ENCODE measurements at regions not wholly inside any gene's neighbourhood (a gene's known extent, or its start where the extent isn't known, plus 50 kb on each side); places are given as distances from the start of the nearest gene placed in this dataset.
A peak's percentile ranks its signal among the peaks of the same experiment; 100 is the strongest.

DNA sequence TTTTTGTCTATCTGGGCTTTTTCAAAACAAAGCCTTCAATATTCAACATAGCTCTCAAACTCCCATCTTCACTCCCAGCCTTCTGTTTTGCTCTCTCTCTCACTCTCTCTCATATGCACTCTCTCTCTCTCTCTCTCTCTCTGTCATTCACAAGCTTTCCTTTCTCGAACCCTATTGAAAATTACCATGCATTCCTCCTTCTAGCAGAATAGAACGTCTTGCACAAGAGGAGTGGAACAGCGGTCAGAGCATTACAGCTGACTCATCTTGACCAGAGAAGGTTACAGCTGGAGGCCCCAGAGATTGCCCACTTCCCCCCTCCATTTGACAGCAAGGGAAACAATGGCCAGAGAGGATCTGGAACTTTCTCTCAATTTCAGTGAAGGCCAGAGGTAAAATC is 51.0 kb upstream of the LIFR start:
- DNase-seq (ENCODE audit: low read depth in 2 of 2): peak; percentile 95 to 96
- no peak overlapping the region for H3K4me3 ChIP-seq (replicated peaks in 1 of 2; ENCODE audit: low read depth in 2 of 2, low read length in 2 of 2)
- no peak for TF ChIP-seq CTCF (IDR thresholded peaks at IDR 0.05; ENCODE audit: low read depth, low read length)

DNA sequence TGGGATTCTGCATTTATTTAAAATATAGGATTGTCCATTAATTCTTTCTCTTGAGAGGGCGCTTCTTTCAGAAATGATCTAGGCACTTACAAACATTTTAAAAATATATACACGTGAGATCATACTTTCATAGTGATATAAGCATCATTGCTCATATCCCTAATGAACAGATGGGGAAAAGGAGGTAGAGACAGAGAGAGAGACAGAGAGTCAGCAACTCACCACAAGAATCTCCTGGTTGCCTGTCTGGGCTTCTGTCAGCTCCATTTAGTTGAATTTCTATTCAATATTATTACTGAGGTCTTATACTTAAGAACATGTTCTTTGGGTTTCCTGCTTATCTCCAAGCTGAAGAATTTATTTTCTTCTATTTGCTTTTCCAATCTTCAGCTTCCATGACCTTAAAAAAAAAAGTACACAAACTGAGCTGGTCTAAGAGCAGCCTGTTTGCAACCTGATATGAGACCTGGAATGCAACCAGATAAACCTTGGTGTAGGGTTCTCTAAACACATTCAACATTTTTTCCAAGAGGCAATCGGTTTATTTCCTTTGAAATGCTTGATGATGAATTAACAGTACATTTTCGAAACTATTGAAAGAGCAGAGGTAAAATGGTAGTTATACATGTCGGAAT is 51.6 kb upstream of the LIFR start:
- no peak overlapping the region for H3K4me3 ChIP-seq (replicated peaks in 1 of 2; ENCODE audit: low read depth in 2 of 2, low read length in 2 of 2)
- no peak for TF ChIP-seq CTCF (IDR thresholded peaks at IDR 0.05; ENCODE audit: low read depth, low read length)
- DNase-seq (ENCODE audit: low read depth in 2 of 2): peak; percentile 55 to 63

DNA sequence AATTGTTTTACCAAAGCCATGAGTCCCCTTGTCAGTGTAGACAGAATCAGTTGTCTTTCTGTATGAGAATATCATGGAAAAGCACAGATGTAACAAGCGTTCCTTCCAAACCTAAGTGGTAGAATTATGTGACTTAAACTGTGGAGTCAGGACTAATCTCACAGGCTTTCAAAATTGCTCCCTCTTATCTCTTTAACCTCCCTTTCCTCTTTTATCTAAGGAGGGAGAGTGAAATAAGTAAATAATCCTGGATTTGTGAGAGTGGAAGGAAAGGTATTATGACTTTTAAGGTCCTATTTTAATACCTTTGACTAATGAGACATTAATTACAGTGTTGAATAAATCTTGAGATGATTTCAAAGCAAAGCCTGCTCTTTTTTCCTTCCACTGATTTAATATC is 52.4 kb upstream of the LIFR start:
- H3K4me3 ChIP-seq (replicated peaks in 1 of 2; ENCODE audit: low read depth in 2 of 2, low read length in 2 of 2): no peak overlapping the region
- no peak for DNase-seq (ENCODE audit: low read depth in 2 of 2)
- no peak for TF ChIP-seq CTCF (IDR thresholded peaks at IDR 0.05; ENCODE audit: low read depth, low read length)

DNA sequence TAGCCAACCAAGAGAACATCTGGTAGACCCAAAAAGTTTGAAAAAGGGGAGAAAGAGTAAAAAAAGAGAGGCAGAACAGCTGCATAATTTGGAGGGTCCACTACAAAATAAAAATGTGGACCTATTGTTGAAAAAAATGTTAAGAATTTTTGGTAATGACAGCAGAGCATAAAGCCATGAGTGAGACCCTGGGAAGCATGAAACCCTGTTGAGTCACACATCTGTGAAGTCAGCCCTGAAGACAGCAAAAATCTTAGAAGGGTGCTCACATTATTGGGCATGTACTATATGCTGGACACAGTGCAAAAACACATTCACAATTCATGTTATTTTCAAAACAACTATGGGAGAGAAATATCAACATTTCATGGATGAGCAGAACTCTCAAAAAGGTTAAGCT is 56.4 kb upstream of the LIFR start:
- no peak for TF ChIP-seq CTCF (IDR thresholded peaks at IDR 0.05; ENCODE audit: low read depth, low read length)
- no peak overlapping the region for H3K4me3 ChIP-seq (replicated peaks in 1 of 2; ENCODE audit: low read depth in 2 of 2, low read length in 2 of 2)
- DNase-seq (ENCODE audit: low read depth in 2 of 2): peak in 1 of 2 donors; percentile 40

- no peak for TF ChIP-seq CTCF (IDR thresholded peaks at IDR 0.05; ENCODE audit: low read depth, low read length)
- no peak overlapping the region for H3K4me3 ChIP-seq (replicated peaks in 1 of 2; ENCODE audit: low read depth in 2 of 2, low read length in 2 of 2)
- DNase-seq (ENCODE audit: low read depth in 2 of 2): no peak
Measured at GRCh38 chr5:38613490-38613889, 57.0 kb upstream of the LIFR start.

- DNase-seq (ENCODE audit: low read depth in 2 of 2): no peak
- TF ChIP-seq CTCF (IDR thresholded peaks at IDR 0.05; ENCODE audit: low read depth, low read length): no peak
- H3K4me3 ChIP-seq (replicated peaks in 1 of 2; ENCODE audit: low read depth in 2 of 2, low read length in 2 of 2): no peak overlapping the region
Measured at GRCh38 chr5:38613992-38614836, 57.8 kb upstream of the LIFR start.

Measured in cardiac fibroblast (primary cell).